ENCODE measurements at regions not wholly inside any gene's neighbourhood (a gene's known extent, or its start where the extent isn't known, plus 50 kb on each side); places are given as distances from the start of the nearest gene placed in this dataset.

- FAIRE-seq, result no peak
- no peaks in the 10 kb centered on the region for H3K36me3 ChIP-seq (ENCODE audit: control insufficient read depth in 2 of 3, insufficient read depth in 3 of 3, low read length in 3 of 3)
Observed at GRCh38 chr3:117756563-117756962, 1047.0 kb downstream of the TUSC7 start.

GRCh38 chr3:117761703-117762620 is 1052.4 kb downstream of the TUSC7 start:
- no peak for FAIRE-seq
- H3K4me3 ChIP-seq (ENCODE audit: low read length in 3 of 3), result no peak overlapping the region
- intact Hi-C loops (cut with DNase I), result no loop called here

More at GRCh38 chr3:117756563-117756962, 1047.0 kb downstream of the TUSC7 start:
- DNase-seq, result no peak
- Histone ChIP-seq H3K4me1 (ENCODE audit: control insufficient read depth in 2 of 3, insufficient read depth in 2 of 3, low read depth in 1 of 3, low read length in 3 of 3) (no peaks in the 10 kb centered on the region), H3K27ac (ENCODE audit: low read depth in 2 of 2, low read length in 2 of 2) (no peak overlapping the region), H3K4me3 (ENCODE audit: low read length in 3 of 3) (no peak overlapping the region), H3K9me3 (ENCODE audit: control insufficient read depth in 2 of 3, insufficient read depth in 1 of 3, low read length in 3 of 3) (no peaks in the 10 kb centered on the region), H3K27me3 (ENCODE audit: control insufficient read depth, insufficient read depth, low read length) (no peaks in the 10 kb centered on the region), H3K9ac (ENCODE audit: low read length in 3 of 3) (no peak overlapping the region)
- no peak for TF ChIP-seq CTCF (IDR thresholded peaks at IDR 0.05; ENCODE audit: borderline replicate concordance, extremely low read depth, insufficient read depth)
- intact Hi-C loops (cut with DNase I), result no loop called here

DNA sequence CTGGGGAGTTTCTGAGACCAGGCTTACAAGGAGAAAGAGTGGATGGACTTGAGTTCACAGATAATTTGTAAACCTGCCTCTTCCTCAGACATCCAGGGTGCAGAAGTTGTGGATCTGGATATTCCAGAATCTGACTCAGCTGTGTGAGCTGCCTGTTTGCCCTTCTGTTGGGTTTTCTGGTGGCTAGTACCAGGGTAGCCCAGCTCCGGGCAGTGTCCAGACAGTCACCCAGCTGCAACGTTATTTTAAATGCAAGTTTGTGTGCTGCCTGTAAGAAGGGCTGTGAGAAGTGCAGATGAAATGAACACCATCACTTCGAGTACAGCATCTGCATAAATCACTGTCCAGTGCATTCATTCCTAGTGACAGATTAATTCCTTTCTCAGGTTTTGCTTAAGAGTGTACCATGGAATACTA is 1053.0 kb downstream of the TUSC7 start:
- Histone ChIP-seq H3K4me1 (ENCODE audit: control insufficient read depth in 2 of 3, insufficient read depth in 2 of 3, low read depth in 1 of 3, low read length in 3 of 3) (no peaks in the 10 kb centered on the region), H3K9me3 (ENCODE audit: control insufficient read depth in 2 of 3, insufficient read depth in 1 of 3, low read length in 3 of 3) (no peaks in the 10 kb centered on the region), H3K9ac (ENCODE audit: low read length in 3 of 3) (no peak overlapping the region), H3K36me3 (ENCODE audit: control insufficient read depth in 2 of 3, insufficient read depth in 3 of 3, low read length in 3 of 3) (no peaks in the 10 kb centered on the region), H3K27ac (ENCODE audit: low read depth in 2 of 2, low read length in 2 of 2) (no peak overlapping the region), H3K27me3 (ENCODE audit: control insufficient read depth, insufficient read depth, low read length) (no peaks in the 10 kb centered on the region), H3K4me3 (ENCODE audit: low read length in 3 of 3) (no peak overlapping the region)
- FAIRE-seq (no peak), DNase-seq (peak in 3 of 5 donors; percentile 19 to 79 (median 69))
- intact Hi-C loops (cut with DNase I), result no loop called here
- TF ChIP-seq CTCF (IDR thresholded peaks at IDR 0.05; ENCODE audit: borderline replicate concordance, extremely low read depth, insufficient read depth), result no peak

More at GRCh38 chr3:117761703-117762620, 1052.4 kb downstream of the TUSC7 start:
- Histone ChIP-seq H3K9ac (ENCODE audit: low read length in 3 of 3) (no peak overlapping the region), H3K36me3 (ENCODE audit: control insufficient read depth in 2 of 3, insufficient read depth in 3 of 3, low read length in 3 of 3) (no peaks in the 10 kb centered on the region), H3K27ac (ENCODE audit: low read depth in 2 of 2, low read length in 2 of 2) (no peak overlapping the region), H3K4me1 (ENCODE audit: control insufficient read depth in 2 of 3, insufficient read depth in 2 of 3, low read depth in 1 of 3, low read length in 3 of 3) (no peaks in the 10 kb centered on the region), H3K9me3 (ENCODE audit: control insufficient read depth in 2 of 3, insufficient read depth in 1 of 3, low read length in 3 of 3) (no peaks in the 10 kb centered on the region), H3K27me3 (ENCODE audit: control insufficient read depth, insufficient read depth, low read length) (no peaks in the 10 kb centered on the region)
- peak in 2 of 5 donors; percentile 11 to 15 for DNase-seq
- no peak for TF ChIP-seq CTCF (IDR thresholded peaks at IDR 0.05; ENCODE audit: borderline replicate concordance, extremely low read depth, insufficient read depth)

All from kidney (tissue), 13 donors.